AG09309 (cell line): ENCODE measurements at regions not wholly inside any gene's neighbourhood (a gene's known extent, or its start where the extent isn't known, plus 50 kb on each side); places are given as distances from the start of the nearest gene placed in this dataset.

Experiments used
- DNase-seq: peaks from one replicate; pipeline ENCODE4 v3.0.0-alpha.2; 2010; ENCODE audit warnings: low read depth
- H3K4me3 ChIP-seq: 2 replicates; pipeline ENCODE4 v1.5.1; 2011; ENCODE audit warnings: mild to moderate bottlenecking, low read depth, low read length, moderate library complexity; ENCODE audit not compliant: control insufficient read depth
- CTCF ChIP-seq: IDR thresholded peaks from 2 replicates; pipeline ENCODE4 v1.5.1; 2011; ENCODE audit warnings: mild to moderate bottlenecking, low read depth, low read length, inconsistent platforms; ENCODE audit not compliant: insufficient read depth, control insufficient read depth; ENCODE audit errors: missing control alignments

DNA sequence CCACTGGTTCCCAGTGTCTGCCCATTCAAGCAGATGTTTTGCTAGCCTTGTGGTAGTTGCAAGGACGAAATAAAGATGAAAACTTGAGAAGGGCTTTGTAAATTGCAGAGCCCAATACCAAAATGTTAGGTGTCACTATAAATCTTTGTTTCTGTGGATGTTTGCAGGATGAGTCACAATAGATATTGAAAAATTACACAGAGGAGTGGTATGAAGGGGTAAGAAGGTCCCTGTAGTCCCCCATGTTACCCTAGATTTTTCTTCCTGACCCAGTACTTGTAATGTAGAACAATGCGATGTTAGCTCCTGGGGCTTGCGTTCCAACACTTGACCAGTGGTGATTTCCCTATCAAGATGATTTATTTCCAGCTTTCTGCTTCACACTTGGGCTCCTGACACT is 102.6 kb upstream of the LYZL1 start:
- TF ChIP-seq CTCF: no peak
- no peak overlapping the region for H3K4me3 ChIP-seq
- DNase-seq: no peak

- DNase-seq: peak; percentile 68
- H3K4me3 ChIP-seq: no peak overlapping the region
- no peak for TF ChIP-seq CTCF
Measured at GRCh38 chr10:29189256-29189655, 99.6 kb upstream of the LYZL1 start.

DNA sequence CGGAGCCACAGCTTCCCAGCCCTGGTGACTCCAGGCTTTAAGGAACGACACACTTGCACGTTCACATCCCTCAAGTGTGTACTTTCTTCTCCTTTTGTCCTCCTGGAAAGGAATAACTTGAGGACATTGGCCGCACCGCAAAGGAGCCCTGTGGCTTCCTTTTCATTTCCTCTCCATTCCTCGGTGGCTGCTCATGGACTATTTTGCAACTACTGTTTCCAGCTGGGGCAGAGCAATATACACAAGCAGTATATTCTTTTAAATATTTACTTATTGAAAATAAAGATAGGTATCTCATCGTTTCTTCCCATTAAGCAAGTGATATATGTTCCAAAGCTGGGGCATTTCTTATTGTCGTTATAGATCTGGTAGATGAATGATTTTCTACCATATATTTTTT is 97.2 kb upstream of the LYZL1 start:
- peak; percentile 10 for DNase-seq
- TF ChIP-seq CTCF: no peak
- no peak overlapping the region for H3K4me3 ChIP-seq

DNA sequence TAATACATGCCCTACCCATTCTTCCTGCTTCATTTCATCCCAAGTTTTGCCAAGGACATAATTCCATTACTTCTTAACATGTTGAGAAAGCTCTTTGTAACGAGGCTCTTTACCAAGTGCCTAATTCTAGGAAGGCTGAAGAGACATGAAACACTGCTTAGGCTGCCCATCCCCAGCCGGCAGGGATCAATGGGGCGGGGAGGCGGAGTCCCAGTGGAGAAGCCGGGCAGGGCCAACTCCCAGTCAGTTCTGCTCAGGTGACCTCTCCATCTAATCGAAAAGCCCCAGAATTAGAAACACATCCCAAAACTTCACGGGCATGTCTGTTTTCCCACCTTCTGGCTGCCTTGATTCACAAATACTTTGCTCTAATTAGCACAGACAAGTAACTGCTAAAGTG is 89.5 kb upstream of the LYZL1 start:
- no peak overlapping the region for H3K4me3 ChIP-seq
- no peak for TF ChIP-seq CTCF
- no peak for DNase-seq

DNA sequence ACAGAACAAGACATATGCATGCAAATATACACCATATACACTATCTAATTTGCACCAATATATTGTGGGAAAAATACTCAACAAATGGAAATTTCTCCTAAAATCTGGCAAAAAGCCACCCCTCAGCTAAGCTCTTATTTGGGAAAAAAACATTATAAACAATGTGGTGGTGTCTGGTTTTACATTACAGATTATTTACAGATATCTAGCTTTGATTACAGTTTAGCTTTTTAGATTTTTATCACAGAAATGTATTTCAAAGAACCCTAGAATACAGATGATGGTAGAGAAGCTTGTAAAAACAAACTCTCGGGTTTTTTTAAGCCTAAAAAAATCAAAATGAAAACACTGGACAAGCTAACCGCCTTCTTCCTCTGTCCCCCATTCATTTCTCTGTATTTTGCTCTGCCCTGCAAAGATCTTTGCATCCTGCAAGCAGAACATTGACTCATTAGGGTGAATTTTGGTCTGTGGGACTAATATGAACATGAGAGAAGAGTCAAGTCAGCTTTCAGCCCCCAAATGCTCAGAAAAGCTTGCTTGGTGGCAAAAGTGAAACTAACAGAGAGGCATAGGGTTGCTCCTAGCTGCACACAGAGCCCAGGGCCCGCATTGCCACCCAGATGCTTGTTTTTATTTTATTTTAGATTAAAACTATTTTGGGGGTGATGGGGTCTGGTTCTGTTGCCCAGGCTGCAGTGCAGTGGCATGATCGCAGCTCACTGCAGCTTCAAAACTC is 88.8 kb upstream of the LYZL1 start:
- DNase-seq: no peak
- no peak overlapping the region for H3K4me3 ChIP-seq
- no peak for TF ChIP-seq CTCF

- DNase-seq: no peak
- TF ChIP-seq CTCF: no peak
- H3K4me3 ChIP-seq: no peak overlapping the region
Measured at GRCh38 chr10:29202386-29202940, 86.4 kb upstream of the LYZL1 start.

DNA sequence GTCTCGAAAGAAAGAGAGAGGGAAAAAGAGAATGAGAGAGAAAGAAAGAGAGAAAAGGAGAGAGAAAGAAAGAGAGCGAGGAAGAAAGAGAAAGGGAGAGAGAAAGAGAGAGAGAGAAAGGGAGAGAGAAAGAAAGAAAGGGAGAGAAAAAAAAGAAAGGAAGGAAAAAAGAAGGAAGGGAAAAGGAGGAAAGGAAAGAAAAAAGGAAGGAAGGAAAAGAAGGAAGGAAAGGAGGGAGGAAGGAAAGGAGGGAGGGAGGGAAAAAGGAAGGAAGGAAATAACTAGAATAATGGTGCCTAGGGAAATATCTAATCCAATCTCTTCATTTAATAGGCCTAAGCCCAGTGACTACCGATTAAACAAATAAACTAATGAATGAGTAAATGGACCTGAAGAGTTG is 85.4 kb upstream of the LYZL1 start:
- H3K4me3 ChIP-seq: no peak overlapping the region
- no peak for DNase-seq
- TF ChIP-seq CTCF: no peak
